NOMO-1 treated with DMSO at 0.1 percent for 48 hours (cell line): ENCODE measurements at regions not wholly inside any gene's neighbourhood (a gene's known extent, or its start where the extent isn't known, plus 50 kb on each side); places are given as distances from the start of the nearest gene placed in this dataset.

Experiments used
- DNase-seq: peaks from one replicate; lab custom pipeline; 2025; ENCODE audit not compliant: unreplicated experiment; lab: John Stamatoyannopoulos, UW

DNA sequence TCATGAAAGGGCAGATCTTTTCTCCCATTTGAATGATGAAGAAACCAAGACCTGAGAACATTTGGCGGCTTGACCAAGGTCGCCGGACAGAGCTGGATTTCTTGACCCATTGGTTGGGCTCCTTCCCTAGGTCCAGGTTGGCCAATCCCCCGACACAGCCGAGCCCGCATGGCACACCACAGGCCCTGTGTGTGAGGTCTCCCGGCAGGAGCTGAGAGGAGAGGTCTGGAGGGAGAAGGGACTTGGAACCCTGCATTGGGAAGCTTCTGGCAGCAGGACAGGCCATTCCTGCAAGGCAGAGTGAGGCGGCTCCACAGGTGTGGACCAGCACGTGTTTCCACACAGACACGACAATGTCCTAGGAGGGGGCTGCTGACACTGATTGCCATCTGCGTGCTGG is 98.6 kb upstream of the THY1 start:
- DNase-seq: no peak

DNA sequence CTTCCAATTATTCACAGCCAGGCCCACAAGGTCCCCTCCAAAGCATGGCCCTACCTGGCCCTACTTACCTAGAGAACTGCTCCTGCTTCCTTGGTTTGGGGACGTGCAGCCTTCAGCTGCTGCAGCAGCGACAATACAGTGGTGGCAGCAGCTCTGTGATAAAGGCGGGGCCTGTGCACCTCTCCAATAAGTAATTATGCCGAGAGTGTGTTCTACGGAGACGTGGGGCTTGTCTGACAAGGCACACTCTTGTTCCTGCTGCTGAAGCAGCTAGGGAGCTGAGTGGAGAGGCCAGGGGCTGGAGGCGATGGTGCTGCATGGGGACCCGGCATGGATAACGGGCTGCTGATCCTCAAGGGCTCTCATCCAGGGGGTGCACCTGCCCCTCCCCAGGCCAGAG is 98.0 kb upstream of the THY1 start:
- DNase-seq: no peak

DNA sequence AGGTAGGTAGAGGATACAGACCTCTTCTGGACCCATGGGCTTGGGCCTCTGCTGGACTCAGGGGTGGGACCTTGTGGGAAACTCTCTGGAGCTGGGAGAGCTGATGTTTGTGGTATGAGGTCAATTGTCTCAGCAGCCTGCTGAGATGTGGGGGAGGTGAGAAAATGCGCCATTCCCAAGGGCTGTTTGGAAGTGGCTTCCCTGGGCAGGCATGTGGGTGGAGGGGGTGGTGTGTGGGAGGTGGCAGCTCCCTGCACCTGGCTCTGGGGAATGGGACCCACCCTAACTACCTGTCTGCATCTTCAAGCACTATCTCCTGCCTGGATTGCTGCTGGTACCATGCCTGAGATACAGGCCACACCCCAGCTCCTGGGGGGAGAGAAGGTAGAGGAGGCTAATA is 97.4 kb upstream of the THY1 start:
- DNase-seq: no peak

DNA sequence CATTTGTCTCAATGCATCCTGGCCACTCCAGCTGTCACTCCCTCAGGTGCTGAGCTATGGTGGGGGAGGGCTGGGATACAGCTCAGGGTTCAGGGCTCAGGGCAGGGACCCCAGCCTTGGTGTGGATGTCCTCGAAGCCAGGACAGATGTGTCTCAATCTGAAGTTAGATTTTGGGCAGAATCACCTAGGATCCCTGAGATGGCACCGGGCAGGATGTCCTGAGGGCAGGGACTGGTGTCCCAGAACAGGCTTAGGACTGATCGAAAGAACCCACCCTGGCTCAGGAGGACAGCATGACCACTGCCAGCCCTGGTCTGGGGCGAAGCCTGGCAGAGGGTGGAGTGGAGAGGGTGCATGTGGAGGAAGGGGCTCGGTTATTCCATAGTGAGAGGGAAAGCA is 96.8 kb upstream of the THY1 start:
- DNase-seq: no peak

DNA sequence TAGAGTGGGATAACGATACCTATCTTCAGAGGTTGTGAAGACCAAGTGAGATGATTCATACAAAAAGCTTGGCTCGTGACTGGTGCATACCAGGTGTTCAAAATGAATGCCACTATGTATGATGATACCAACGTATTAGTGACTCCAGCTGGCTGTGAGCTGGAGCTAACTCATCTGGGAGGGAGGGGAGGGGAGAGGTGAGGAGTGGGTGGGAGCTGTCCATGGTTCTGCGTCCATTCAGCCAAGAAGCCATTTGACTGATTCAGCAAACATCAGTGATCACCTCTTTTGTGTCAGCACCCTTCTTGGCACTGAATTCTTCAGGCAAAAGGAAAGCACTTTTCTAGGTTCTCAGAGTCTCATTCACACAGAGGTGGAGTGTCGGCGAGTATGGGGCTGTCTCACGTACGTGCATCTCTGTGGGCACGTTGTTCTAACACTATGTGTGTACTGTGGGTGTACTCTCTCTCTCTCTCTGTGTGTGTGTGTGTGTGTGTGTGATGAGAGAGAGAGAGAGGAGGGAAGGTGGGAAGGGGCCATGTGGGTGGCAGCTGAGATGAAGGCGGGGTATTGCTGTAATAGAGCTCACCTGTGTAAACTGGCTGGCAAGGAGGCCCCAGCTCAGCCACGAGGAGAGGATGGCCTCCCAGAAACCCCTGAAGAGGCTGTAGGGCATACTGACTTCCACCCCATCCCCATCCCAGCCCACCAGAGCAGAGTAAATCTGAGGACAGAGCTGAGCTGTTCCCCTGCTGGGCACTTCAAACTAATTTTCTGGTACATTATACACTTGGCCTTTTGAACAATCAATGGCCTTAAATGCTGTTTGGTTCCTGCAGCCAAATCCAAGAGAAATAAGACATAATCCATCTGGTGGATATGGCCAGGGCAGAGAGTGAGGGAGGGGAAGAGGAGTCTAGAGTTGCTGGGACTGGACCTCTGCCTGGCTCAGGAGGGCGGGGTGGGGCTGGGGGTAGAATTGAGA is 96.1 kb upstream of the THY1 start:
- no peak for DNase-seq

DNA sequence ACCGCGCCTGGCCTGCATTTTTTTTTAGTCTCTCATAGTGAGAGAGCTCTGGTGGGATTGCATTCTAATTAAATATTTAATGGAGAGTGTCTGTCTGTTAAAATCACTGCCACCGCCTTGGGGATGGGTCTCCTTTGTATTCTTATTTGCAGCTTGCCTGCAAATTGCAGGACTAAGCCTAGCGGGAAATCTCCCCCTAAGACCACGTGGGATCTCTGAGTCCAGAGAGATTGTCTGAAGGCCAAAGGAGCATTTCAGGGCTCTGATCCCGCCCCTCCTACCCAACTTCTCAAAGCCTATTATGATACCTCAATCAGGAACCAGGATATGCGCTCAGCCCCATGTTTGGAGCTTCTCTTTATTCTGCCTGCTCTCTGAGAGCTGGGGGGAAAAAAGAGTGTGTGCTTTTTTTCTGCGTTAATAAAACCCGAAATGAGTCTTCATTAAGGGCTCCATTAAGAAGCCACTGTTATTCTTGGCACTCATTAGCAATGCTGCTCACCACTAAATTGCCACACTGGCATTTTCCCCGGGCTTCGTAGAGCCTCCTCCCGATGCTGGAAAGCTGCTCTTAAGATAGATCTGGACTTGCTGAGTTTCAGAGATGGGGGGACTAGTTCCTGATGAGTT is 92.9 kb upstream of the THY1 start:
- DNase-seq: no peak

DNA sequence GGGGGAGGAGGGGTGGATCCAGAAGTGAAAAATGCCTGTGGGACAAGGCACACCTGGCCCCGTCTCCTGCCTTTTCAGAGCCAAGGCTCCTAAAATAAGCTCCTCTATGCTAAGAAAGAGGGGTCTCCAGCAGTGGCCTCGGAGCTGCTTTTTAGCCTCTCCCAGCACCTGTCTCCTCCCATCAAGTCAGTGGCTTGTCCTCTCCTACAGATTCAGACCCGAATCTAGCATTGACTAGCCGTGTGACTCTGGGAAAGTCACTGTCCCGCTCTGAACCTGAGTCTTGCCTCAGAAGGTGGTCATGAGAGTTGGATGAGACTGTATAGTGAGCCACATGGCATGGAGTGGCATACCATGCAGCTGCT is 90.8 kb upstream of the THY1 start:
- no peak for DNase-seq

DNA sequence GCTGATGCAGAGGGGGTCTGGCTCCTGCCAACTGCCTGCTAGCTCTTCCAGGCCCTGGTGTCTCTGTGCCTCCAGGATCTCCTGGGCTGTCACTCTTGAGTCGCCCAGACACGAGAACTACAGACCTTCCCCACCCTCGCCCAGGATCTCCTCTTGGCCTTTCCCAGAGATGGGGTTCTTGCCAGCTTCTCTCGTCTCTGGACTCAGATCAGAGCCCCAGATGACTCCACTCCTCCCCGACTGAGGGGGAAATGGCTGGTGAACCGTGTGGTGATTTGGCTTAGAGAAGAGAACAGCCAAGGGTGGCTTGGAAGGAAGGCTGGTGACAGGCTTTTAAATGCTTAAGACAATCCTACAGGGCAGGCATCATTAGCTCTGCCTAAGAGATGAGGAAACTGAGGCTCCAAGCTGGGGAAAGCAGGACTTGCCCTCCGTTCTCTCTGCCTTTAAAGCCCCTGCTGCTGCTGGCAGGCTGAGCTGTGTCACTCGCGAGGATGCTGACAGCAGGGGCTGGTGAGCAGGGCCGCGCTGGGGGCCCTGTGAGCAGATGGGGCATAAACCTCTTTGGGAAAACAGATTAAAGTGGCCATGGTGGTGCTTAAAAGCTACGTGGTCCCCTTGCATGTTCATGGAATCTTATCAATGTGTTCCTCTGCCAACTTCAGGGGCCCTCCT is 90.3 kb upstream of the THY1 start:
- DNase-seq: no peak

DNA sequence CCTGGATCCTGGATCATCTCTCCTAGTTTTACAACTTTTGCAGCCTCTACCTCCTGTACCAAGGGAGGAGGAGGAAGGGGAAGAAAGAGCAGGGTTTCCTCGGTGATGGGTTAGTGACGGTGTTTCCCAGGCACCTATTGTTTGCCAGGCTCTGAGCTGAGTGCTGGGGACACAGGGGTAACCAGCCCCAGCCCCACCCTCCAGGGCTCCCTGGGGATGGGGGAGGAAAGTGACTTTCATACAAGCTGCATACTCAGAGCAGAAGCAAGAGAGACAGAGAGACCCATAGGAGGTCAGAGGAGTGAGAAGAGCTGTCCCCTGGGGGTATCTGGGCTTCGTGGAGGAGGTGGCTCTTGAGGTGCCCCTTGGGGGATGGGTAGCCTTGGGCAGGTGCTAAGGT is 89.4 kb upstream of the THY1 start:
- DNase-seq: no peak

DNA sequence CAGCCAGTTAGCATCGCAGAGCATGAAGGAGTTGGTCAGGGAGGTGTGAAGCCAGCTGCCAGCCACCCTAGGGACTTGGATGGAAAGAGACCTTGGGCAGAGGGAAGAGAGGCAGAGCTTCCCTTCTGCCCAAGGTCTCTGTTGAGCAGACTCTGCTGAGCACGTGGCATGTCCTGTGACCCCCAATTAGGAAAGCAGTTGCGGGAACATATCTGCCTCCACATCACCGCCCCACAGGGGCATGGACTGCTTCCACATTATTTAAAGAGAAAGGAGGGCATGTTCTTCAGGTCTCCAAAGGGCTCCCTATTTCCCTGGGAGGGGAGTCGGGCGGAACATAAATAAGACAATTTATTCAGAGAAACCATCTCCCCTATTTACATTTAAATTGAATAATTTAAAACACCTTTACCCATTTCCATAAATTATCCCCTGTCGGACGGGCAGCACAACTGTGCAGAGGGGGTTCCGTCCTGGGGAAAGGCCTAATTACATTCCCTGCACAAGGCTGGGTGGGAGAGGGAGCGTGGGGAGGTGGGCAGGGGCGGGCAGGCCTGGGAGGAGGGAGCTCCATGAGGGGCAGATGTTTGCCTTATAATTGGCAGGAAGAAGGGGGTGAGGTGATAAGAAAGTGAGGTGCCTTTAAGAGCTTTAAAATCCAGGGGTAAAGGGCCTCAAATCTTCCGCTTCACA is 88.8 kb upstream of the THY1 start:
- no peak for DNase-seq

DNA sequence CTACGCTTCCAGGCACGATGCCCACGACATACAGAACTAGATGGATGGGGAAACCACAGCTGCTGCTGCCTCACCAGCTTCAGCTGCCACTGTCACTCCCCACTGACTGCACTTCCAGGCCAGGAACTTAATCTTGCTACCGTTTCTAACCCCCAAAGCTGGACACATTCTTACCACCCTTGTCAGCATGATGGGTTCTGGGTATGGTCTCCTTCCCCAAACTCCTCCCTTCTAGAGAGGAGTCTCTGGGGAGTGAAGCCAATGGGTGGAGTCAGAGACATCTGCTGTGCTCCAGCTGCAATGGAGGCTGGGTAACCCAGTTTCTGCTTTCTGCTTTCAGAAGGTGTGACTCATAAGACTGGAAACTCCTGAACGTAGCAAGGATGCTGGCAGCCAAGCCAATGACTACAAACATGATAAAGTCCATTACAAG is 87.0 kb upstream of the THY1 start:
- peak; percentile 79 for DNase-seq

DNA sequence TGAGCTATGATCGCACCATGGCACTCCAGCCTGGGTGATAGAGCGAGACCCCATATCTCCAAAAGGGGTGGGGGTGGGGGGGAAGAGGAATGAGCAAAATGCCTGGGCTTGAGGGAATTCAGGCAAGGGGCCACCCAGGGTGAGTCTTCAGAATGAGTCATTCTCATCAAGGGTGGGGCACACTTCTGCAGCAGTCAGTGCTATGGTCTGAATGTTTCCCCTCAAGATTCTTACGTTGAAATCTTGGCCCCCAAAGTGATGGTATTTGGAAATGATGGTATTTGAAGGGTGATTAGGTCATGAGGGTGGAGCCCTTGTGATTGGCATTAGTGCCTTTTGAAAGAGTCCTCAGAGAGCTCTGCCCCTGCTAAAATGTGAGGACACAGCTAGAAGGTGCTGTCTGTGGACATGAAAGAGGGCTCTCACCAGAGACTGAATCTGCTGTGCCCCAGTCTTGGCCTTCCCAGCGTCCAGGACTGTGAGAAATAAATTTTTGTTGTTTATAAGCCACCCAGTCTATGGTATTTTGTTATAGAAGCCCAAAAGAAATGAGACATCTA is 86.4 kb upstream of the THY1 start:
- DNase-seq: no peak

DNA sequence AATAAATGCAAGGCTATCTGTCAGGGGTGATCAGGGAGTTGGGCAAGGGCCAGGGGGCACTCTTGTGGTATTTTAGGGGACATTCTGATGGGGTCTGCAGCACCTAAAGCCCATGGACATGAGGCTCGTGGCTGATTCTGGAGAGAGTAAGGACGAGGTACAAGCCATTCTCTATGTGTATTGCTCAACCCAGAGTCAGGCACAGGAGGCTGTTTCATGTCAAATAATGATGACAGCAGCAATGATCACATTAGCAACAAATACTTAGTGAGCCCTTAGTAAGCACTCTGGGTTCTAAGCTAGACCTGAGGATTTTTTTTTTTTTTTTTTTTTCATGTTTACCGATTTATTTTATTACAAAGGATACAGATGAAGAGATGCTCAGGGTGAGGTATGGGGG is 83.5 kb upstream of the THY1 start:
- DNase-seq: no peak

DNA sequence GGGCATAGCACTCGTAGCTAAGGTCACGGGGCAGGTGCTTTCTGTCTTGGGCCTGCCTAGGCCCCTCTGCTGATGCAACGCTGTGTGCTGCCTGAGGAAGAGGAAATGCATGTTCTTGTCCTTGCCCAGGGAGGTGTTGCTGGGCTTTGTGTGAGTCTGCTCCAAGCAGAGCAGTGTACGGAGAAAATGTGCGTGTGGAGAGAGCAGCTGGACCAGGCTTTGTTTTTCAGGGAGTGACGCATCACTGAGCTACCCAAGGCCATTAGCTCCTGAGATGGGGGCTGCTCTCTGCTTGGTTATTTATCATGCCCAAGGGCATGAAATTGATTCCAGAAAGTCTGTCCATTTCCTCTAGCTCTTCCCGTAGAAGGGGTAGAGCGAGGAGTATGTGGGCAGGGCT is 82.9 kb upstream of the THY1 start:
- DNase-seq: peak; percentile 49

DNA sequence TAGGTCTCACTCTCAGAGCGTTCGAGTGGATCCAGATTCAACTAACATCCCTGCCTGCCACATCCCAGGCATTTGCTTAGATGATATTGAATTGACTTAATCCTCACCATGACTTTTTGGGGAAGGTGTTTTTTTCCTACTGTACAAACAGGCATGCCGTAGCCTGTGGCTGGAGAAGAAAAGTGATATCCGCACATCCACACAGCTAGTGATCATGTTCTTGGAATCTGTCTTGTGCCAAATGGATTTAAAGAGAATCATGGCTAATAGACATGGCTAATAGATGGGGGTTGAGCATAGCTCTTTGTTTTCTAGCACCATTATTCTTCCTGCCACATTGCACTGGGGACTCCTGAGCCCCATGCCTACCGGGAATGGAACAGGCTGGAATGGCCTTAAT is 82.1 kb upstream of the THY1 start:
- DNase-seq: no peak

DNA sequence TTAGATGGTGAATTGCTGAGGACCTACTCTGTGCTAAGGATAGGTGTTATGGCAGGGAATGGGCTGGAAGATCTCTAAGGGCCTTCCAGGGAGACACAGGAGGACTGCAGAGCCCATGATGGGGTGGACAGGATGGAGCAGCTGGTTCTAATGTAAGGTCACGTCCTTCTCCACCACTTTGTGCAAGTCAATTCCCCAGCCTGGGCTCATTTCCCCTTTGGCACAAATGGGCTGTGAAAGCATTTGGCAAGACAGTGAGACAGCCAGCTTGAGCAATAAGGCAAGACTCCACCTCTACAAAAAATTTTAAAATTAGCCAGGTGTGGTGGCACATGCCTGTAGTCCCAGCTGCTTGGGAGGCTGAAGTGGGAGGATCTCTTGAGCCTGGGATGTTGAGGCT is 81.4 kb upstream of the THY1 start:
- DNase-seq: peak; percentile 58

DNA sequence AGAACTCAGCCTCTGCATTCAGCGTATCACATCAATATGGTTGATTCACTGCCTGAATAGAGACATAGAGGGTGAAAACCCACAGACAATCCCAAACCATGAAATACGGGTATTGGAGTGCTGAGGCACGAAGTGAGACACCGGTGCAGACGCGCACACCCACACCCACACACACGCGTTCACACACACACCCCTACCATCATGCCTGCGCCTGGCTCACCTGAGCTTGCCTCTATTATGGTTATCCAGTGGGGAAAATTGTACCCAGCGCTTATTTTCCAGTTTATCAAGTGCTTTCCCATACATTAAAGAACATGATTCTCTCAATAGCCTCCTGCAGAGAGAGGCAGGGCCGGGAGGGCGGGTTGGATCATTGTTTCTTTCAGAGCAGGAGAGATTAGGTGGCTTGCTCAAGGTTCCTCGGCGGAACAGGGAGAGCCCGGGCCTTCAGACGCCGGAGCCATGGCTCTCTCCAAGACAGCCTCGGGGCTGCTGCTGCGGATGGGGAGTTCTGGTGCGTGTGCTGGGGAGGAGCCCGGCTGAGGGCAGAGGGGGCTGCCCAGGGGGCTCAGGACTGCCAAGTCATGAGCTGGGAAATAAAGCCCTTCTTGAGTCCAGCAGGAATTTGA is 78.9 kb upstream of the THY1 start:
- no peak for DNase-seq

DNA sequence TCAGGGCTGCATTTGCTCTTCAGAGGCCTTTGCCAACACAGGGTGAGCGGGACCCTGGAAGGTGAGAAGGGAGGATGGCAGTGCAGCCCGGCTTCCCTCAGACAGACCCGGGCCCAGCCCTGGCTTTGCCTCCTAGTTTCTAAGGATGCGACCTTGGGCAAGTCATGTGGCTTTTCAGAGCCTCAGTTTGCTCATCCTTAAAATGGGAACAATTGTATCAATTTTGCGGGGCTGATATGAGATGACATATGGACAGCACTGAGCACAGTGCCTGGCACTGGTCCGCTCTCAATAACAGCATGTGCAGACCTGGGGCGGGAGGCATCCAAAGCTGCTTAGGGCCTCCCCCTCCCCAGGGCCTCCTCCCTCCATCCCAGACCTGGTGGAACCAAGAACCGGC is 74.7 kb upstream of the THY1 start:
- DNase-seq: no peak

DNA sequence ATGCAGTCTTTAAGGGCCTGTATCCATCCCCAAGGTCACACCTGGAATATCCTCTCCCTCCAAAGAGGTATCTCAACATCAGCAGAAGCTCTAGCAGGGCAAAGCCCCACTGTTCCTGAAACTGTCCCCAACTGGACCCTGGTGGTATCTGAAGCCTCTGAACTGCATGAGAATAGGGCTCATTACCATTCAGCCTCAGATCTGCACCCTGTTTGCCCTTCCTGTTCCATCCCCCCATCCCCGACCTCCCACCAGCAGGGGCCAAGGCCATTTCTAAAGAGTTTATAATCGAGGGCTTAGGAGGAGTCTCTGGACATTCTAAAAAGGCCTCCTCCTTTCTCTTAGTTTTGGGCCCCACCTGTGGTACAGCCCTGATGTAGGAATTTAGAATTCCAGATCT is 74.0 kb upstream of the THY1 start:
- no peak for DNase-seq

DNA sequence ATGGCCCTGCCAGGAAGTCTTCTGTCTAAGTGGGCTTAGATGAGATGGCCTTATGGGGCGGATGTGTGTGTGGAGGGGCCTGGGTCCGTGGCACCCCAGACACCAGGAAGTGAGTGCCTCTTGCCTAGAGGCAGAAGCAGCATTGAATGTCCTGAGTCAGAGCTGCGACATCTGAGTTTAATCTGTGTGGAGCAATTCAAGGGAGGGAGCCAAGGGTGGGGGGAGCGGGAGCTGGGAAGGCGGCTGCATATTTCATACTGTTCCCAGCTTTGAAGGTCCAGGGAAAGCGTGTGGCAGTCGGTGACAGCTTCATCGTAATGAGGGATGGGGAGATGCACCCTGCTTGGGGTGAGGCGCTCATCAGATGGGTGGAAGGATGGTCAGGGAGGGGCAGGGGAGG is 73.5 kb upstream of the THY1 start:
- DNase-seq: no peak

DNA sequence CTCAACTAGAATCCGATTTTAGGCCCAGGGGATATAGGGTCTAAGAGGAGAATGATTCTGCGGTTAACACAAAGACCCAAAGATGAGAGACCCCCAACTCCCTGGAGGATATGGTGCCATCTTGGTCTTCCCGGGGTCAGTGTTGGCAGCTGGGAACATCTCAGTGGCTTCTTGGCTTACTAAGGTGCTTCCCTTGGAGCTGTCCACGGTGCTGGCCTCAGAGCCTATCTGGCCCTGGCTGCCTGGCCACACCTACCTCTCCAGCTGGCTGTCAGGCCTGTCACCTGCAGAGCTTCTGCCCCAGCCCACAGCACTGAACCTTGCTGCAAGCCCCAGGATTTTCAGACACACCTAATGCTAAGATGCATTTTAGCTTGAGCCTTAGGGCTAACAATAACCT is 70.7 kb upstream of the THY1 start:
- DNase-seq: peak; percentile 17
